GM19452 (cell line): ENCODE measurements at regions not wholly inside any gene's neighbourhood (a gene's known extent, or its start where the extent isn't known, plus 50 kb on each side); places are given as distances from the start of the nearest gene placed in this dataset.
"Not testable (repeated sequence)": the region's sequence is repeated elsewhere in the genome, so short reads cannot be mapped to it uniquely, and the experiment has no call there.

Source experiments
- ATAC-seq: cut with Tn5 transposase; IDR thresholded peaks from one replicate; pipeline ENCODE4 v1.9.1; 2021; ENCODE audit not compliant: unreplicated experiment

DNA sequence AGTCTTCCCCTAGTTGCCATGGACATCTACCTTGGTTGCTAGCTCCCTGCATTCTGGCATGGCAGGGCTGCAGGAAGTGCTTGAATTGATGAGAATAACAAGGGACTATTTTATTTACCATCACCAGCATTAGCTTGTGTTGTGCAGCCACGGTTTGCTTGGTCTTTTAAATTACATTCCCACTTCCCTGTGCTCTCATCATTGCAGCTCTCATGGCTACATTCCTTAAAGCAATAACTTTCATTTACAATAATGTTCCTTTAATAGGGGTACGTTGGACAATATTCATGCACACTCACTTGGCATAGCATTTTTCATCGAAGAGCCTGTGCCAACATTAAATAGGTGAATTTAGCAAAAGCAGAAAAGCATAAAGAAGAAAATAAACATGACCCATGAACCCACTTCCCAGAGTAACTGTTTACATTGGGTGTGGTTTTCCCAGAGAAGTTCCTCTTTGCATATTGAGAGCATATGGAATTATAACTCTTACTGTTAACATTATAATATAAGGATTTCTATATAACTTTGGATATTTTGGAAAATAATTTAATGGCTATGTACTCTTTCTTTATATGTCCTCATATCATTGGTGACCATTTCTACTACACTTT lies 113.2 kb upstream of the VWC2 start:
- ATAC-seq, result no peak

DNA sequence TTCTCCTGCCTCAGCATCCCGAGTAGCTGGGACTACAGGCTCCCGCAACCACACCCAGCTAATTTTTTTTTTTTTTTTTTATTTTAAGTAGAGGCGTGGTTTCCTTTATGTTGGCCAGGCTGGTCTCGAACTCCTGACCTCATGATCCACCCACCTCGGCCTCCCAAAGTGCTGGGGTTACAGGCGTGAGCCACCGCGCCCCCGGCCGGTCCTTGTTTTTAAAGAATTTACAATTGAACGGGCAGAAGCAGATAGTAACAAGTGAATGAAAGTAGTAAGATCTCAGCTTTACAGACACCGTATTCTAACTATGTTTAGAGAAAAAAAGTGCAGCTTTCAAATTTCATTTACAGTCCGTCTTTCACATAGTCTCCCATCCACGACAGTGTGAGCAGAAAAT lies 112.5 kb upstream of the VWC2 start:
- ATAC-seq, result no peak

DNA sequence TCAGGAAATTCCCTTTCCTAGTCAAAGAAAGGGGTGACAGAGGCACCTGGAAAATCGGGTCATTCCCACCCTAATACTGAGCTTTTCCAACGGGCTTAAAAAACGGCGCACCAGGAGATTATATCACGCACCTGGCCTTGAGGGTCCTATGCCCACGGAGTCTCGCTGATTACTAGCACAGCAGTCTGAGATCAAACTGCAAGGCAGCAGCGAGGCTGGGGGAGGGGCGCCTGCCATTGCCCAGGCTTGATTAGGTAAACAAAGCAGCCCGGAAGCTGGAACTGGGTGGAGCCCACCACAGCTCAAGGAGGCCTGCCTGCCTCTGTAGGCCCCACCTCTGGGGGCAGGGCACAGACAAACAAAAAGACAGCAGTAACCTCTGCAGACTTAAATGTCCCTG lies 107.5 kb upstream of the VWC2 start:
- ATAC-seq, result not testable (repeated sequence)

DNA sequence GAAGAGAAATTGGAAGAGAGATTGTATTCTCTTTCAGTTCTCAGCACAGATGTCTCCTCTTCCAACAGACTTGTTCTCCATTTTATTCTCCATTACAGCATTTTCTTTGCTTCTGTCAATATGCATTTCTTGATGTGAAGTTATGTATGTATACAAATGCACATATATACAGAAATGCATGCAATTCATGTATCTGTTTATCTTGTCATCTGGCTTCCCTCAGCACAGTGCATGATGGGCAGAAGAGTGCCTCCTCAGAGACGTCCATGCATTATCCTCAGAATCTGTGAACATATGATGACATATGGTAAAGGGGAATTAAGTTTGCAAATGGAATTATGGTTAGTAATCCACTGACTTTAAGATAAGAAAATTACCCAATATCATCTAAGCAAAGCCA lies 106.7 kb upstream of the VWC2 start:
- no peak for ATAC-seq

DNA sequence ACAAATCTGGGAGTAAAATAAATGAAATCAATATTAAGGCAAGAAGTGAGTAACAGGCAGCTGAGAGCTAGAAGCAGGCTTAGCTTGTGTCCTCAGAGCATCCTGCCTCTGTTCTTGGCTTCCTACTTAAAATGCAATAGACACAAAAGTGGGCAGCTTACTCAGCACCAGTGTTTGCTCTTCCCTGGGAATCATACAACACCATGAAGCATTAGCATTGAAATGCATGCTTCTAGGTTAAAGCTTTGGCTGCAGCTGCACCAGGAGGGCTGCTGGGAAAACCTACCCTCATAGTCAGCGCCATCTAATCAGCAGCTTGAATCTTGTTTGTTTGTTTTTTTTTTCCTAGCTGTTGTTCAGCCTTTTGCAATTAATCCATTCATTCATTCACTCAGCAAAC lies 104.2 kb upstream of the VWC2 start:
- no peak for ATAC-seq

DNA sequence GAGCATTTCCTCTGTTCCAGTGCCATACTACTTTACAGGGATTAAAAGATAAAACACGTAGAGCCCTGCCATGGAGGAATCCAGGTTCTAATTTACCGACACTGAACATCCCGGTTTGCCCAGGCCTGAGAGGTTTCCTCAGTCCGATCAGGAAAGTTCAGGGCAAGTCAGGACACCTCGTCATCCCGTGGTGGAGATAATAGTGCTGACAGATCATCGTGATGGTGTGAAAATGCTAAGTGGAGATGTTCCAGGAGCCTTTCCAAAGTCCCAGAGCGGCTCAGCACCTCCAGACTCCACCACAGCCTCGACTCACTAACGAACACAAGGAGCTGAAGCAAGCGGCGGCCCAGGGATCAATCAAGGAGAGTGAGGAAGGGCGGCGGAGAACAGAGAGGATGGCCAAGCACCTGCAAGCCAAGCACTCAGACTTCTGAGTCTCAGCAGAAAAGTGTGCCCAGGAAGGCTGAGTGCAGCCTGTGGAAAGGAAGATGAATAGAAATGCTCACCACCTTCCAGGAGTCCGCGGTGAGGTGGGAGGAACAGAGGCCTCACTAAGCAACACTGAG lies 103.7 kb upstream of the VWC2 start:
- no peak for ATAC-seq

DNA sequence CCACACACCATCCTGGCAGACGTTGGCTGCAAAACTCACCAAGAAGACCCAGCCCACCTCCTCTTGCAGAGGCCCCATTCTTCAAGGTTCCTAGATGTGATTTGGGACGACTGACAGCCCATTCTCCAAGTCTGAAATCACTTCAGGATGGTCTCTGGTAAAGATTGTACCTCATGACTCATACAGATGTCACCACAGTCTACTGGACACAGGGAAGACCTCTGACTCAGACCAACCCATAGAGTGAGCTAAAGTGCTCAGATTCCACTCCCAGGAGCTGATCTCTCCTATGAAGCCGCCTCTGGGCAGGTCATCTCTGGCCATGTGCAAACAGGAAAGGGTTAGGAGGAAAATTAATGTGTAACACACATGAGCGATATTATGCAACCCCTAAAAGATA lies 102.4 kb upstream of the VWC2 start:
- ATAC-seq, result no peak

DNA sequence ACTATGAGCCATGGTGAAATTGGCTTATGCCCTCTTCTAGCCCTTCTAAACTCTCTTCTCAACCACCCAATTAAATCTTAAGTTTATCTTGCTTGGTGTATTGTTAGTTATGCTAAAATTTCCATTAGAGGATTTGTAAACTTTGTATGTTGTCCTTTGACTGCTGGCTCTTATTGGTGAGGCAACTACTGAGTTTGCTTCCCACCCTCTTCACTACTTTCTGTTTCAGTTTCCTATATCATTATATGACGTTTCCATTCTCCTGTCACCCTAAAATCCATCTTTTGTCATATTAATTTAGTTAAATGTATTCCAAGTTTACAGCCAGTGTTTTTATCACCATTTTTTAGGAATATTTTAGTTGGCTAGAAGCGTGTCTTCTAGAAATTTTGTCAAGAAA lies 80.9 kb upstream of the VWC2 start:
- ATAC-seq, result no peak

DNA sequence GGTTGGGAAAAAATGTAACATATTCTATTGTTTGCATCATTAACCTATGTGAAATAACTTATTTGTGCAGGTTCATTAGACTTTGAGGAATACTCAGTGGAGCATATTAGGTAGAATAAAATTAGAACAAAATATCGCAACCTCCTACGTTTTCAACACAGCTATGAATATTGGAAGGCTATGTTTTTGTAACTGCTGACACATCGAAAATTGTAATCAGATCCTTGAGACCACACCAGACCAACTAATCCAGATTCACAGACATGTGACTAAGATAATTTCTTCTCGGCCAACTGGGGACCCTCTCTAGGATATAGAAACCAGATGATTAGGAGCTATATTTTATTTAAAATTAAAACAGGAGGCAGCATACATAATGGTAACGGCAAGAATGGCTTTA lies 77.5 kb upstream of the VWC2 start:
- ATAC-seq, result no peak

DNA sequence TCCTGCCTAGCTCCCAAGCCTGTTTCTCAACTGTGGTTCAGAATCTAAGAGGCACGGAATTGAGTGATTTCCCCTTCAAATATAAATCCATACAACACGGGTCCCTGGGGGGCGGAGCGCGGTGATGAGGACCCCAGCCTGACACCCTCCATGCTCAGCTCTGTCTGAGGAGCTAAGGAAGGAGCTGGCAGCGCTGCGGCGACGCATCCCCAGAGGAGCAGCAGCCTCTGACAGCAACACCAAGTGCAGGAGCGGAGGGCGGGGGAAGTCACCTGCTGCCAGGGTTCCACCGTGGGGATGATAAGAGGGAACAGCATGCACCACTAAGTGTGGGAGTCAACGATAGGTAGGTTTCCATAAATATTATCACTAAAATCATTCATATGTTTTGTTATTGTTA lies 72.6 kb upstream of the VWC2 start:
- ATAC-seq, result no peak

DNA sequence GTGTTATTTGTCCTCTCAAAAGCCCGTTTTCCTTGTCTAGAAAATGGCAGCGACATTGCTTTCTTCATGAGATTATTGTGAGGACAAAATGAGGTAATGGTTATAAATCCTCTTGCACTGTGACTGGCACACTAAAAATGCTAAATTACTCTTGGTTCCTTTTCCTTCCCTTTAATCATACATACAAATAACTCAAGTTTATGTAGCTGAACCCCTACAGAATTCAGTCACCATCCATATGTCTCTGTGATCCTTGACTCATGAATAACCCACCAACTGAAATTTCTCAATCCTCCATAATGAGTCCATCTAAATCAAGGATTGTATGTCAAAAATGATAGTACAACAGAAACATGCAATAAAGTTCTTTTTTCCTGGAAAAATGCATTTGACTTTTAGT lies 71.3 kb upstream of the VWC2 start:
- ATAC-seq, result no peak

DNA sequence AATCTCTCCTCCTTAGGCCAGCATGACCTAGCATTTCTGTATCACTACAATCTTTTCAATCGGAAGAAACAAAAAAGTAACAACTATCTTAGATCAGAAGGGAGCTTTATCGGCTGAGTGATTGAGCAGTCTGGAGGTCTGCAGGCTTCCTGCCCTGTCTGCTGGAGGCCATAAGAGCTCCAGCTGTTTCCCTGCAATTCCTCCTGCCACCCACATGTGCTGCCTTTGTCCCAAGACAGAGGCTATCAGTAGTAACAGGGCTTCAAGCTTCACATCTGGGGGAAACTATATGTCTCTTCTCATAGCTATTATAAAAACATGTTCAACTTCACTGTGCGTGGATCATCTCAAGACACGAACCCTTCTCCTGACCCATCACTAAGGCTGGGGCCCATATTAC lies 70.1 kb upstream of the VWC2 start:
- ATAC-seq, result no peak

DNA sequence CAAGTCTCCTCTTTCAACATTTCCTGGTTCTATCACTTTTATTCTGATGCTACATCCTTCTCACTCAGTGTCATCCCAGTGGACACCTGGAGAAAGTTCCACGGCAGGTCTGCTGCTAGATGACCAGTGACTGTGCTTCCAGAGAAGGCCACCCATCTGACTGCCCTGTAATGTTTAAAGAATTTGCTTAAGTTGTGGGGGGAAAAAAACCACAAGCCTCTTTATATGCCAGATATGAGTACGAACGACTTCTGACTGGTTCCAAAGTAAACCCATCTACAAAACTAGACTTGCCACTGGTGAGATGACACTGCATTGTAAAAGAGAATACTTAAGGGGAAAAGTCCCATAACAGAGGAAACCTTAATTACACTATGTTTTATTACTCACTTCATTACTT lies 69.6 kb upstream of the VWC2 start:
- ATAC-seq, result no peak

DNA sequence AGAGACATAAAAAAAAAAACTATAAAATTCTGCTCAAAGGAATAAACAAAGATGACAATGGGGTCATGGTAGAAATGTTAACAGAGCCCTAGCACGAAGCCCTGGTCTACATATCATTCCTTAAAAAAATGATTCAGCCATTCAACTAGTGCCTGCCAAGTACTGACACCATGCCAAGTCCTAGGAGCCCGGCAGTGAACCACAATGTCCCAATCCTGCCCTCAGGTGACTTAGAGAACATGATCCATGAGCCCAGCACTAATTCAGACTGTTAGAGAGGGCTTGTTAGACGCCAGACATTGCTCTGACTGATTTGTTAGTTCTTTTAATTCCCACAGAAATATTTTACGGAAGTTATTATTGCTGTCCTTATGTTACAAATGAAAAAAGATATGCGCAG lies 67.3 kb upstream of the VWC2 start:
- ATAC-seq, result no peak

DNA sequence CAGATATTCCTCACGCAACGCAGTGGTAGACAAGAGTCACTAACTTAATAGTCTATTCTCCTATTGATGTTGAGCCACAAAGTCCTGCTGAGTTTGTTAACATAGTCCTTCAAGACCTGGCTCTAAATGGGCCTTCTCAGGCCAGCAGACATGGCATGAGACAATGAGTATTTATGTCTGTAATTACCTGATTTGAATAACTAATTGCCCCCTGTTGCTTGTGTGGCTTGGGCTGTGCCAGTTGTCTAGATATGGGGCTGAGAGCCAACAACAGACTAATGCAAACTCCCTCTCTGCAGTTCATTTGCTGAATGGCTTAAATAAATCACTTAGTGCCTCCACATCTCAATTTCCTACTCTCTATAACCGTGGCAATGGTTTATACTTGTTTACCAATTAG lies 65.5 kb upstream of the VWC2 start:
- no peak for ATAC-seq

DNA sequence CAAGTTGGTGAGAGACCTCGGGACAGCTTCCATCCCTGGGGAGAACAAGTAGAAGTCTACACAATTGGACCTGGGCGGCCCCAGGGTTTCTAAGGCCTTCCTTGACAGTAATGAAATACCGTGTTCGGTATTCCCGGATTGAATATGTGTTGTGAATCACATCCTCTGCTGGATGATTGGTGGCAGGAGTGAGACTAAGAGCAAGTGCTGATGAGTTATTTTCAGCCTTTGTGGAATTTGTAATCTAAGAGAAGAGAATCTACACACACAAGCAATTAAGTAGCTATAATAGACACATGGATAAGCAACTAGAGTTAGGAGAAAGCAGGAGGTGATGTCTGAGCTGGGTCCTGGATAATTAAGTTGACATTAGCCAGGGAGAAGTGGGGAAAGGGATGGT lies 64.8 kb upstream of the VWC2 start:
- ATAC-seq, result no peak

DNA sequence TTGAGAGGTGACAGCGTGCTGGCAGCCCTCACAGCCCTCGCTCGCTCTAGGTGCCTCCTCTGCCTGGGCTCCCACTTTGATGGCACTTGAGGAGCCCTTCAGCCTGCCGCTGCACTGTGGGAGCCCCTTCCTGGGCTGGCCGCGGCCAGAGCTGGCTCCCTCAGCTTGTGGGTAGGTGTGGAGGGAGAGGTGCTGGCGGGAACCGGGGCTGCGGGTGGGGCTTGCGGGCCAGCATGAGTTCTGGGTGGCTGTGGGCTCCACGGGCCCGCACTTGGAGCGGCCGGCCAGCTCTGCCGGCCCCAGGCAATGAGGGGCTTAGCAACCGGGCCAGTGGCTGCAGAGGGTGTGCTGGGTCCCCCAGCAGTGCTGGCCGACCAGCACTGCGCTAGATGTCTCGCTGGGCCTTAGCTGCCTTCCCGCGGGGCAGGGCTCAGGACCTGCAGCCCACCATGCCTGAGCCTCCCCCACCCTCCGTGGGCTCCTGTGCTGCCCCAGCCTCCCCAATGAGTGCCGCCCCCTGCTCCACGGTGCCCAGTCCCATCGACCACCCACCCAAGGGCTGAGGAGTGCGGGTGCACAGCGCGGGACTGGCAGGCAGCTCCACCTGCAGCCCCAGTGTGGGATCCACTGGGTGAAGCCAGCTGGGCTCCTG lies 62.2 kb upstream of the VWC2 start:
- not testable (repeated sequence) for ATAC-seq

DNA sequence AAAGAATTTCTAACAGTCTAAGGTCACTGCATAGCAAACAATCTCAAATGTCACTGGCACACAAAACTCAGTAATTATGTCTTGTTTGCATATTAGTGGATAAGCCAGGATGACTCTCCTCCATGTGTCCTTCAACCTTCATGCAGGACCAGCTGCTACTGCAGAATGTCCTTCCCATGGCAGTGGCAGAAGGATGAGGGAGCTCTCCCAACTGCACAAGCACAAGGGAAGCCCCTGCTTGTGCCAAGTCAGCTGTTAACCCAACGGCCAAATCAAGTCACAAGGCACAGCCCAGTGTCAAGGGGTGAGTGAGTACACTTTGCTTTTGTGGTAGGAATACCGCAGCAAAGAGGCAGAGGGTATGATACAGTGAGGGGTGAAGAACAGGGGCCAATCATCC lies 59.3 kb upstream of the VWC2 start:
- no peak for ATAC-seq

DNA sequence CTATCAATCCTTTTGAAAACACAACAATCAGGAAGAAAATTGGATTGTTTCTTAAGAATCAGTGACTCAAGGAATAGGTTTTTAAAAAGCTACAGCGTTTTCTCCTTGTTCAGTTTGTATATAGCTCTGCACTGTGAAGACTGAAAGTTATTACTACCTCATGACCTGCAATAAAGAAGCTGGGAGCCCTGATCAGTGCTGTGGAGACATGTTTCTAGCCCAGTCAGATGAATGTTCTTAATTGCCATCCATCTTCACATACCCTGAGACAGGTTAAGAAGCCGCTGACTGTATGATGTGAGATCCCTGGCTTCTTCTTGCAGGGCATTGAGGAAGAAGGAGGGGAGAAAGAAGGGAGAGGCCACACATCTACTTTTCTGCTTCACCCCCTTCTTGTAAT lies 58.0 kb upstream of the VWC2 start:
- no peak for ATAC-seq

DNA sequence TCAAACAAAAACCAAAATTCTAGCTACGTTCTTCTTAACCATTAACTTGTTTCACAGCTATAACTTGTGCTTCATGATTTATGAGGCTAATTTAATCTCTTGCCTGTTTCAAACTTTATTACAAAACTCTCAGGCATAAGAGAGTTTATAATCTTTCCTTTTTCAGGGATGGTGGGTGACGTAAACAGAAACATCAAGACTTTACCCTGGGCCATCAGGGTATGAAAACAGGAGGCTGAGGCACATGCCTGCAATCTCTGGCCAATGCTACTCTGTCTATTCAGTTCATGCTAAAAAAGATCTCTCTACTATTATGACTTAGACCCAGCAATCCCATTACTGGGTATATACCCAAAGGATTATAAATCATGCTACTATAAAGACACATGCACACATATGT lies 55.9 kb upstream of the VWC2 start:
- no peak for ATAC-seq

DNA sequence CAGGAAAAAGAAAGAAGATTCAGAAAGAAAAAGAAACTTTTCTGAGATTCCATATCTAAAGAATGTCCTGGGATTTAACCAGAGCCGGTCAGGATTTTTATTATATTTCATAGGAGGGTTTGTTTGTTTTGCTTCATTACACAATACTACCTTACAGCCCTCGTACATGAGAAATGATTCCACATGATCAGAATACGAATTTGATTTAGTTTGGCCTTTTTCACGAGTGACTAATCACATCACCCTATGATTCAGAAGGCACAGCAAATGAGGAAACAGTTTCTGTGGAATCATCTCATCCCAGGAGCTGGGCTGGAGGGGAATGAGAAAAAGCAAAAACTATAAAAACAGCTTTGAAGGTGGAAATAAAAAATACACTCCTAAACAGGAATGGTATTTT lies 54.7 kb upstream of the VWC2 start:
- ATAC-seq, result no peak

DNA sequence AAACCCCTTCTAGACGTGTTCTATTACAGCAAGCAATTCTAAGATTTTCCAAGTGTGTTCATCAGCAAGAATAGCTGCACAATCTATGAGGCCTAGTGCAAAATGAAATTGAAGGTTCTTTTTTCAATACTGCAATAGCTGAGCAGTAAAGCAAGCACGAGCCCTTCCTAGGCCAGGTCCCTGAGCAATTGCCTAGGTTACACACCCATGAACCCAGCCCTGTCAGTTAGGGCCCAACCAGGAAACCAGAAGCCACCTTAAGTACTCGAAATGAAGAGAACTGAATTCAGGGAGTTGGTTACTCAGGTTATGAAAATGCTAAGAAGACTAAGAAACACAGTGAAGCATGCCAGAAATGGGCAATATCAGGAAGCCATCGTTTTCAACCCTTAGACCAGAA lies 52.0 kb upstream of the VWC2 start:
- no peak for ATAC-seq
